ENCODE measurements at regions not wholly inside any gene's neighbourhood (a gene's known extent, or its start where the extent isn't known, plus 50 kb on each side); places are given as distances from the start of the nearest gene placed in this dataset.

- Histone ChIP-seq H4K91ac (replicated peaks; ENCODE audit: insufficient read length, low read length) (no peak overlapping the region), H3K4me3 (ENCODE audit: extremely low read depth in 1 of 4, insufficient read depth in 2 of 4, low read depth in 3 of 4, low read length in 4 of 4) (no peak overlapping the region), H3K18ac (ENCODE audit: extremely low read depth, low read length) (no peak overlapping the region), H3K23ac (ENCODE audit: insufficient read length) (no peak overlapping the region), H2BK120ac (replicated peaks; ENCODE audit: low read depth, low read length) (no peak overlapping the region), H3K36me3 (ENCODE audit: control insufficient read depth in 2 of 4, insufficient read depth in 4 of 4, low read length in 3 of 4) (no peaks in the 10 kb centered on the region), H3K4ac (replicated peaks; ENCODE audit: insufficient read length, low read depth, low read length) (no peak overlapping the region), H3K23me2 (ENCODE audit: low read depth, low read length) (no peaks in the 10 kb centered on the region), H4K20me1 (replicated peaks in 1 of 2; ENCODE audit: control insufficient read depth in 1 of 2, insufficient read depth in 2 of 2, low read length in 2 of 2) (no peaks in the 10 kb centered on the region), H3K4me2 (ENCODE audit: insufficient read depth in 1 of 2, low read depth in 2 of 2, low read length in 2 of 2) (no peak overlapping the region), H3K27me3 (replicated peaks in 1 of 4; ENCODE audit: control insufficient read depth in 3 of 4, extremely low read depth in 1 of 4, insufficient read depth in 3 of 4, low read length in 3 of 4) (no peaks in the 10 kb centered on the region), H3K27ac (ENCODE audit: low read depth, low read length) (no peak overlapping the region), H4K8ac (ENCODE audit: extremely low read depth, insufficient read depth, low read length) (no peak overlapping the region), H3K9ac (replicated peaks in 1 of 4; ENCODE audit: extremely low read depth in 1 of 4, low read depth in 3 of 4, low read length in 3 of 4) (no peak overlapping the region), H2BK5ac (ENCODE audit: low read depth, low read length) (no peak overlapping the region), H3K56ac (replicated peaks; ENCODE audit: insufficient read length, low read depth, low read length) (no peak overlapping the region), H2AK5ac (ENCODE audit: low read depth, low read length) (no peak overlapping the region), H3K4me1 (replicated peaks in 1 of 4; ENCODE audit: control insufficient read depth in 3 of 4, insufficient read depth in 4 of 4, low read length in 3 of 4) (peaks cover 0 to 6% (median 0%) of the 10 kb centered on the region in 4 experiments; a peak in 3 of 7 replicates), H3K9me3 (ENCODE audit: insufficient read depth in 2 of 2, low read depth in 1 of 2, low read length in 1 of 2) (no peaks in the 10 kb centered on the region), H3K79me2 (ENCODE audit: control insufficient read depth in 1 of 2, insufficient read depth in 2 of 2, low read length in 2 of 2) (no peaks in the 10 kb centered on the region), H2BK12ac (ENCODE audit: low read depth, low read length) (no peak overlapping the region), H4K5ac (ENCODE audit: insufficient read length, low read depth, low read length) (no peak overlapping the region), H2BK15ac (ENCODE audit: low read length) (no peak overlapping the region), H2AFZ (ENCODE audit: low read length) (peak overlapping the region; percentile 70), H3K79me1 (ENCODE audit: low read depth, low read length) (no peaks in the 10 kb centered on the region), H3K14ac (ENCODE audit: insufficient read length) (no peak overlapping the region), H2BK20ac (ENCODE audit: low read length) (no peak overlapping the region)
- no peak for TF ChIP-seq SP1 (IDR thresholded peaks at IDR 0.05; ENCODE audit: low read depth, low read length)
- no peak for TF ChIP-seq SIX5 (IDR thresholded peaks at IDR 0.05; ENCODE audit: low read depth, low read length)
- TF ChIP-seq ZNF274 (IDR thresholded peaks at IDR 0.05; ENCODE audit: borderline replicate concordance, extremely low read depth, low read length): no peak
- TF ChIP-seq BACH1 (IDR thresholded peaks at IDR 0.05; ENCODE audit: low read length): no peak
- TF ChIP-seq RBBP5 (IDR thresholded peaks at IDR 0.05; ENCODE audit: borderline replicate concordance, low read depth, low read length): no peak
- TF ChIP-seq HDAC2 (IDR thresholded peaks at IDR 0.05; ENCODE audit: borderline replicate concordance in 1 of 2, low read depth in 2 of 2, low read length in 2 of 2): no peak
- TF ChIP-seq TEAD4 (IDR thresholded peaks at IDR 0.05; ENCODE audit: low read depth, low read length): peak; percentile 48; the same call in 1 of the 2 replicates
- ChIA-PET POLR2A (ENCODE audit: partially characterized antibody) (no interaction called here), CTCF (ENCODE audit: partially characterized antibody) (no interaction called here)
- FAIRE-seq (no peak), DNase-seq (ENCODE audit: low read depth in 1 of 2, low spot score in 2 of 2) (peak in 1 of 2 experiments; percentile 13)
- WGBS, 2 experiments (ENCODE audit: extremely low coverage in 1 of 2, insufficient coverage in 1 of 2, insufficient read length in 1 of 2, insufficient replicate concordance in 2 of 2, low coverage in 1 of 2, low lambda C conversion rate in 2 of 2, missing lambda C conversion rate in 1 of 2): 94% methylated on average over 7 of the region's 7 CpGs; no CpG with 5 or more reads in 1 of the 2 experiments
Measured at GRCh38 chr5:29949301-29949872, 1244.1 kb upstream of the CDH6 start.

Measured in H1 (cell line).